Activated naive CD8-positive, alpha-beta T cell treated with anti-CD3 and anti-CD28 coated beads, Interleukin-2, amount 10 ng/mL, durations not matched to agents 7 days and 5 days (primary cell): ENCODE measurements at regions not wholly inside any gene's neighbourhood (a gene's known extent, or its start where the extent isn't known, plus 50 kb on each side); places are given as distances from the start of the nearest gene placed in this dataset.
"Not testable (repeated sequence)": the region's sequence is repeated elsewhere in the genome, so short reads cannot be mapped to it uniquely, and the experiment has no call there.

ENCODE experiments used
- ATAC-seq: fragments of 150-1000 bp; cut with Tn5 transposase; one replicate; pipeline ENCODE4 v1.10.0; 2021; ENCODE audit warnings: low read depth, moderate library complexity
- POLR2A ChIA-PET: fragments of 350-600 bp; sonication (Branson Sonifier 250); formaldehyde crosslinking; loops from one replicate; lab custom pipeline; 2021; ENCODE audit warnings: antibody characterized with exemption; lab: Charles Lee
- DNase-seq: peaks from one replicate; pipeline ENCODE4 v3.0.0; 2021
- H3K27ac Mint-ChIP-seq: one replicate; pipeline ENCODE4 v1.8.0; 2022; ENCODE audit warnings: mild to moderate bottlenecking, mixed read lengths
- H3K27me3 Mint-ChIP-seq: one replicate; pipeline ENCODE4 v1.8.0; 2022; ENCODE audit warnings: mild to moderate bottlenecking, moderate library complexity, mixed read lengths
- H3K36me3 Mint-ChIP-seq: one replicate; pipeline ENCODE4 v1.8.0; 2021; ENCODE audit warnings: mild to moderate bottlenecking, mixed read lengths
- H3K4me1 Mint-ChIP-seq: one replicate; pipeline ENCODE4 v1.8.0; 2021; ENCODE audit warnings: mixed read lengths
- H3K4me3 Mint-ChIP-seq: one replicate; pipeline ENCODE4 v1.8.0; 2022; ENCODE audit warnings: mild to moderate bottlenecking, moderate library complexity, mixed read lengths
- H3K9me3 Mint-ChIP-seq: one replicate; pipeline ENCODE4 v1.8.0; 2021; ENCODE audit warnings: mixed read lengths

DNA sequence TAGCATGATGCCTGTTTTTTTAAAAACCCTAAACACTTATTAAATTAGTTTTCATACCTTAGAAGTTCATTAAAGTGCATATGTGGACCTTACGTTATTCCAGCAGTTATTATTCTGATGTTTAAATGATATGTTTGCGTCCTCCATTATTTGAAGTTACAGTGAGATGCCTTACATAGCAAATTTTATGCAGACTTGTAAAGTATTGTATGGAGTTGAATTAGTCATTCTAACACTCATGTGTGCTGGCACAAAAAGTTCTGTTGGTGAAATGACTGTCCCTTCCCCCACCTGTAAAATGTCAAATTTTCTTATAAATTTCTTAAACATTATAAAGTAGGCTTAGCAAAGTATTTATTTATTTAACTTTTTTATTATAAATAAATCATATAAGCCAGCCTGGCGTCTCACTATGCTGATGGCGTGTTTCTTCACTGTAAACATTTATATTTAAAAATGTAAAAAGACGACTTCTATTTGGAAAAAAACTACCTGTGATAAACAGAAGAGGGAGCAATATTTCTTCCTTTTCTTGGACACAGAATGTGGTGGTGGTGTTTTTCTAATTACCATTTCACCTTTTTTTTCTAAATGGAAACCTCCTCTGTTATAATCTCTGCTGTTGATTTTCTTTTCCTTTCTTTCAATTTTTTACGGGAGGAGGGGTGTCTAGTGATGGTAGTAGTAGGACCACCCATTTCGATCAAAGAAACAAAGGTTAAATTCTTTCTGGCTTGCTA lies 155.4 kb downstream of the RFPL4B start:
- DNase-seq (no peak), ATAC-seq (no peak)
- H3K36me3 Mint-ChIP-seq: no peaks in the 10 kb centered on the region
- no peaks in the 10 kb centered on the region for H3K27me3 Mint-ChIP-seq
- H3K9me3 Mint-ChIP-seq: no peaks in the 10 kb centered on the region
- POLR2A ChIA-PET: no interaction called here
- no peak overlapping the region for H3K27ac Mint-ChIP-seq
- H3K4me3 Mint-ChIP-seq: no peak overlapping the region
- H3K4me1 Mint-ChIP-seq: no peaks in the 10 kb centered on the region

DNA sequence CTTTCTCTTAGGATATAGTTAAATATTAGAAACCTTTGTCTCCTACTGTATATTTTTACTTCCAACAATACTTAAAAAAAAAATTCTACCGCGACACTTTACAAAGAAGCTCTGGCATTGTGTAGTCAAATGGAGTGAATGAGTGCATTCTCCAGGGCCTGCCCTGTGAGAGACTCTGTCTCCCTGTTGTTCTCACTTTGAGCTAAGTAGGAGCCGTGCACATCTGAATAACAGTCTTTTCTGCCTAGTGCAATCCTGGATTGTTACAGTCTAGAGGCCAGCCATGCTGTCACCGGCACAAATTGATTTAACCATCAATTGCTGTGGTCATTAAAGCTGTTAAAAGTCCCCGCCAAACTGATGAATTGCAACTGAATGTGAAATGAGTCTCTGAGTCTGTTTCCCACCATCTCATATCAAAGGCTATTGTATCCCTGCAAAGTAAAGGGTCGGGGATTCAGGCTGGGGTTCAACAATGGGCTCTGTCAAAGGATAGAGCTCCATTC lies 156.0 kb downstream of the RFPL4B start:
- Mint-ChIP-seq H3K27ac (no peak overlapping the region), H3K9me3 (no peaks in the 10 kb centered on the region), H3K36me3 (no peaks in the 10 kb centered on the region), H3K4me3 (no peak overlapping the region), H3K4me1 (no peaks in the 10 kb centered on the region), H3K27me3 (no peaks in the 10 kb centered on the region)
- DNase-seq (no peak), ATAC-seq (no peak)
- POLR2A ChIA-PET: no interaction called here

DNA sequence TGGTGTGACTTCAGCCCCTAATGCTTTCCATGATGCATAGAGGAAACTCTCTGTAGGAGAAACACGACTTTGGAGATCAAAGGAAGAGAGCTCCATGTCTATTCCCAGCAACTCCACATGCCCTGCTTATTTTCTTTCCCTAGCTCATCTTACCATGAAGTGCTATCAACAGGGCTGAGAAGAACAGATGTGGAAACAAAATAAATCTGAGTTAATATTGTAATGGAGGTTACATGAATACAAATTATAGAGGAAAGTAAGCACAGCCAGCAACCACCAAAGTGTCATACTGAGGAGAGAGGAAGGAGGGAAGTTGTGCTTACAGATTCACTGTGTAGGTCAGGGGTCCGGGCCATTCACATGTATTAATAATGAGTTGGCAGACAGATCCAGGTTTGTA lies 157.5 kb downstream of the RFPL4B start:
- Mint-ChIP-seq H3K9me3 (no peaks in the 10 kb centered on the region), H3K27ac (no peak overlapping the region), H3K4me3 (no peak overlapping the region), H3K27me3 (no peaks in the 10 kb centered on the region), H3K4me1 (no peaks in the 10 kb centered on the region), H3K36me3 (no peaks in the 10 kb centered on the region)
- ATAC-seq (no peak), DNase-seq (no peak)
- POLR2A ChIA-PET: no interaction called here

- Mint-ChIP-seq H3K27ac (no peak overlapping the region), H3K36me3 (no peaks in the 10 kb centered on the region), H3K27me3 (no peaks in the 10 kb centered on the region), H3K4me3 (no peak overlapping the region), H3K4me1 (no peaks in the 10 kb centered on the region), H3K9me3 (no peaks in the 10 kb centered on the region)
- POLR2A ChIA-PET: no interaction called here
- DNase-seq (no peak), ATAC-seq (no peak)
Observed at GRCh38 chr6:112511441-112511840, 164.3 kb downstream of the RFPL4B start.

DNA sequence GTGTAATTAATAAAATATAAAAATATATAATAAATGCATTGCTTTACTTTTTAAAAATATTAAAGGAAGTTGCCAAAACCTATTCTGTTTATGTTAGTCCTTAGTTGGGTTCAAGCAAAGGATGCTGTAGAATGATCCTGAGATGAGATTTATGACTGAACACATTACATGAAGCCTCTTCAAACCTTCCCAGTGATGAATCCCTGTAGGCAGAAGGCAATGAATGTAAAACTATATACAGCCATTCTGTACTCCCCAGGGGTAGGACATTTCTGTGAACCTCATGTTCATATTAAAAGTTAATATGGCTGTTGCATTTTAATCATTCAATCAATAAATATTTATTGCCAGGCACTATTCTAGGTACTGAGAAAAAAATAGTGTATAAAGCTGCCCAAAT lies 166.0 kb downstream of the RFPL4B start:
- Mint-ChIP-seq H3K36me3 (no peaks in the 10 kb centered on the region), H3K4me3 (no peak overlapping the region), H3K4me1 (no peaks in the 10 kb centered on the region), H3K27ac (no peak overlapping the region), H3K9me3 (no peaks in the 10 kb centered on the region), H3K27me3 (no peaks in the 10 kb centered on the region)
- POLR2A ChIA-PET: no interaction called here
- ATAC-seq: no peak
- no peak for DNase-seq

- DNase-seq (no peak), ATAC-seq (no peak)
- Mint-ChIP-seq H3K4me1 (no peaks in the 10 kb centered on the region), H3K27ac (no peak overlapping the region), H3K36me3 (no peaks in the 10 kb centered on the region), H3K9me3 (peaks cover 2% of the 10 kb centered on the region), H3K27me3 (no peaks in the 10 kb centered on the region), H3K4me3 (no peak overlapping the region)
- POLR2A ChIA-PET: no interaction called here
Observed at GRCh38 chr6:112522587-112522986, 175.5 kb downstream of the RFPL4B start.

DNA sequence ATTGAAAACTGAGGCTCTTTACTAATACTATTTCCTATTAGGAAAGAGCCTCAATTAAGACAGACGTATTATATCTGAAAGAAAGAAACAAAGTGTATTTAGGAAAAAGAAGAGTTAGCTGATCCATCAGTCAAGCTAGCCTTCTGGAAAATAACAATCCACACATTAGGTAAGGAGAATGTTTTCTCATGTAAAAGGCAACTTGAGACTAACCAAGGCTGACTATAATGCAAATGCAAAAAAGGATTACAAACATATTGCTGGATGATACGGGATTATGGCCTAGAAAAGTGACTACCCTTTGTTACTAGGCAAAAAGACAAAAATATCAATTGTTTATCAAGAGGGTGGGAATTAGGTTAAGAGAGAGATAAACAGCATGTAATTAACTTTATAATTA lies 176.9 kb downstream of the RFPL4B start:
- Mint-ChIP-seq H3K27ac (no peak overlapping the region), H3K4me3 (no peak overlapping the region), H3K9me3 (peaks cover 2% of the 10 kb centered on the region), H3K36me3 (no peaks in the 10 kb centered on the region), H3K4me1 (no peaks in the 10 kb centered on the region), H3K27me3 (no peaks in the 10 kb centered on the region)
- DNase-seq: no peak
- POLR2A ChIA-PET: no interaction called here
- no peak for ATAC-seq

- no peaks in the 10 kb centered on the region for H3K27me3 Mint-ChIP-seq
- no peak overlapping the region for H3K27ac Mint-ChIP-seq
- no peaks in the 10 kb centered on the region for H3K36me3 Mint-ChIP-seq
- no peak overlapping the region for H3K4me3 Mint-ChIP-seq
- peaks cover 2% of the 10 kb centered on the region for H3K9me3 Mint-ChIP-seq
- no peak for DNase-seq
- ATAC-seq: no peak
- POLR2A ChIA-PET: no interaction called here
- H3K4me1 Mint-ChIP-seq: no peaks in the 10 kb centered on the region
Observed at GRCh38 chr6:112525749-112526148, 178.6 kb downstream of the RFPL4B start.

DNA sequence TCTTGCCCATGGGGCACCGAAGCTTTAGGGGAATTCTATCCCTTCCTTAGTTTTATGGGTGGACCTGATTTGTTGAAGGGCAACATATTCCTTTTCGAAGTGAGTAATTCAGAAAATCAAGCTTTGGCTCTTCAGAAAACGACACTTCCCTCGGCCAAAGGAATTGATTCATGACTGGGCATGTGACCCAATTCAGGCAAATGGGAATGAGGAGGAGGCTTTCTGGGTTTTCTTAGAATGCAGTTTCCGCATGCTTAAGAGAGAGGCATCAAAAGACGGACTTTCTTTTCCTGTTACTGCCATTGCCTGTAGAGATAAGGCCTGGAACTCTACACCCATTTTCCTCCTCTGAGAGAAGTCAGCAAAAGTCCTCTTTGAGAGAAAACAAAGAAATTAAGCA lies 179.5 kb downstream of the RFPL4B start:
- Mint-ChIP-seq H3K36me3 (no peaks in the 10 kb centered on the region), H3K4me3 (no peak overlapping the region), H3K4me1 (no peaks in the 10 kb centered on the region), H3K9me3 (peaks cover 2% of the 10 kb centered on the region), H3K27me3 (no peaks in the 10 kb centered on the region), H3K27ac (no peak overlapping the region)
- POLR2A ChIA-PET: no interaction called here
- no peak for ATAC-seq
- no peak for DNase-seq

GRCh38 chr6:112528306-112528705 lies 181.2 kb downstream of the RFPL4B start:
- DNase-seq, H3K4me1 Mint-ChIP-seq, ATAC-seq, H3K27me3 Mint-ChIP-seq, POLR2A ChIA-PET, H3K9me3 Mint-ChIP-seq, H3K4me3 Mint-ChIP-seq, H3K36me3 Mint-ChIP-seq, H3K27ac Mint-ChIP-seq: not testable (repeated sequence)

DNA sequence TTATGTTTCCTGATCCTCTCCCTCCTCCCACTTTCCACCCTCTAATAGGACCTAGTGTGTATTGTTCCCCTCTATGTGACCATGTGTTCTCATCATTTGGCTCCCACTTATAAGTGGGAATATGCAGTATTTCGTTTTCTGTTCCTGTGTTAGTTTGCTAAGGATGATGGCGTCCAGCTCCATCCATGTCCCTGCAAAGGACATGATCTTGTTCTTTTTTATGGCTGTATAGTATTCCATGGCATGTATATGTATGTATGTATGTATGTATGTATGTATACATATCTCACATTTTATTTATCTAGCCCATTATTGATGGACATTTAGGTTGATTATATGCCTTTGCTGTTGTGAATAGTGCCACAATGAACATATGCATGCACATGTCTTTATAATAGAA lies 188.7 kb downstream of the RFPL4B start:
- DNase-seq (no peak), ATAC-seq (no peak)
- peaks cover 5% of the 10 kb centered on the region for H3K9me3 Mint-ChIP-seq
- no peaks in the 10 kb centered on the region for H3K27me3 Mint-ChIP-seq
- POLR2A ChIA-PET: no interaction called here
- H3K4me3 Mint-ChIP-seq: no peak overlapping the region
- H3K27ac Mint-ChIP-seq: no peak overlapping the region
- no peaks in the 10 kb centered on the region for H3K36me3 Mint-ChIP-seq
- H3K4me1 Mint-ChIP-seq: no peaks in the 10 kb centered on the region

DNA sequence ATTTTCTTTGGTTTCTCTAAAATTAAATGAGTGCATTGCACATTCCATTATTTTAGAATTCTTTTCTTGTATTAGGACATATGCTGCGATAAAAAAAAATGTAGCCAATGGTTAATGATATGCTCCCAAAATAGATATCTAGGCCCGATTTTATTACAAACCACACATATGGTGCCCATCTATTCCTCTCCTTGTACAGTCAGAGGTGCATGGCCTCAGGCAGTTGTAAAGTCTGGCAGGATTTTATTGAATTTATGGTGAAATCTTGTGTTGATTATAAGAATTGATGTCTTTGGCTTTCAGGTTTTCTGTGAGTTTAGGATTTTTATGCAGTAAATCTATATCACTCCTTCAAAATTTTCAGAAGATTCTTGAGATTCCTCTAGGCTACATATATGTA lies 192.2 kb downstream of the RFPL4B start:
- Mint-ChIP-seq H3K4me1 (no peaks in the 10 kb centered on the region), H3K36me3 (no peaks in the 10 kb centered on the region), H3K4me3 (no peak overlapping the region), H3K27ac (no peak overlapping the region), H3K27me3 (no peaks in the 10 kb centered on the region), H3K9me3 (peaks cover 7% of the 10 kb centered on the region)
- DNase-seq (no peak), ATAC-seq (no peak)
- POLR2A ChIA-PET: no interaction called here

GRCh38 chr6:112541847-112542246 lies 194.7 kb downstream of the RFPL4B start:
- H3K4me3 Mint-ChIP-seq, H3K36me3 Mint-ChIP-seq, ATAC-seq, POLR2A ChIA-PET, DNase-seq, H3K4me1 Mint-ChIP-seq, H3K27me3 Mint-ChIP-seq, H3K27ac Mint-ChIP-seq, H3K9me3 Mint-ChIP-seq: not testable (repeated sequence)

DNA sequence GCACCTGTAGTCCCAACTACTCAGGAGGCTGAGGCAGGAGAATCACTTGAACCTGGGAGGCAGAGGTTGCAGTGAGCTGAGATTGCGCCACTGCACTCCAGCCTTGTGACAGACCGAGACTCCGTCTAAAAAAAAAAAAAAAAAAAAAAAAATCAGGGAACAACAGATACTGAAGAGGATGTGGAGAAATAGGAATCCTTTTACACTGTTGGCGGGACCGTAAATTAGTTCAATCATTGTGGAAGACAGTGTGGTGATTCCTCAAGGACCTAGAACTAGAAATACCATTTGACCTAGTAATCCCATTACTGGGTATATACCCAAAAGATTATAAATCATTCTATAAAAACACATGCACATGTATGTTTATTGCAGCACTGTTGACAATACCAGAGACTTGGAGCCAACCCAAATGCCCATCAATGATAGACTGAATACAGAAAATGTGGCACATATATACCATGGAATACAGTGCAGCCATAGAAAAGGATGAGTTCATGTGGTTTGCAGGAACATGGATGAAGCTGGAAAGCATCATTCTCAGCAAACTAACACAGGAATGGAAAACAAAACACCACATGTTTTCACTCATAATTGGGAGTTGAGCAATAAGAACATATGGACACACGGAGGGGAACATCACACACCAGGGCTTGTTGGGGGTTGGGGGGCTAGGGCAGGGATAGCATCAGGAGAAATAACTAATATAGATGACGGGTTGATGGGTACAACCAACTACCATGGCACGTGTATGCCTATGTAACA lies 200.4 kb downstream of the RFPL4B start:
- H3K9me3 Mint-ChIP-seq, H3K27ac Mint-ChIP-seq, H3K27me3 Mint-ChIP-seq, POLR2A ChIA-PET, H3K4me1 Mint-ChIP-seq, ATAC-seq, DNase-seq, H3K4me3 Mint-ChIP-seq, H3K36me3 Mint-ChIP-seq: not testable (repeated sequence)
